ENCODE measurements at regions not wholly inside any gene's neighbourhood (a gene's known extent, or its start where the extent isn't known, plus 50 kb on each side); places are given as distances from the start of the nearest gene placed in this dataset.

DNA sequence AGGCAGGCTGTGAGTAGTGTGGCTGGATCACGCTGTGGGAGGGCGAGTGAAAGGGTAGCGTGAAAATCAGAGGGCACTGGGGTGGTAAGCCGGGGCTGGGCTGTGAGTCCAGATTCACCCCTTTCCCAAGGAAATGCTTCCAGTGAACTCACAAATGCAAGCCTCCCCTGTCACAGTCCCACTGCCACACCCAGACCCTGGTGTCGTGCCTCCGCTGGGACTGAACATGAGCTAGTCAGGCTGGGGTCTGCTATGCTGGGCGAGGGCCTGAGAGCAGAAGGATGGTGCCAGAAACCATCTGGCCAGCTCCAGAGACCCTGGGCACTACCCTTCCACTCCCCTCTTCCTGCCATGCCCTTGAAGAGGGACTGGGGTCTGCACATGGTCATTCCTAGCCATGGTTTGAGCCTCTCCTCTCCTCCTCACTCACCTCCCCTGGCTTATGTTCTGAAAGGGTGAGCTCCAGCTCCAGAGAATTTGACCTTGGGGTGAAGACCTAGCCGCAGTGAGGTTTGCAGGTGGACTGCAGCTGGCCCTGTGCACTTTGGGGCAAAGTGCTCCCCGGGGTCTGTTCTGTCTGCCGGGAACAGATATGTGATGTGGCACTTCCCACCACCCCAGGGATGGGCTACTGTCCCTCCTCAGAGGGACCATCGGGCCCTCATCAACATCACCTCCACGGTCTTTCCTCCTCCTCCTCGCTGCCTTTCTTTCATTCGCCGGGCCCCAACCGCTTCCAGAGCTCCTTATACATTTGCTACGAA, 365.6 kb downstream of the RPS6KC1 start:
- no peak overlapping the region for H3K27ac ChIP-seq (ENCODE audit: insufficient read depth, low read length)
- ChIA-PET CTCF (no interaction called here), POLR2A (ENCODE audit: unreplicated experiment) (no interaction called here)
- WGBS, 2 experiments (ENCODE audit: extremely low coverage in 2 of 2, insufficient read length in 1 of 2): 56% methylated on average over 3 of the region's 17 CpGs; no CpG with 5 or more reads in 1 of the 2 experiments
- H2BK20ac ChIP-seq (ENCODE audit: low read depth, low read length): no peak overlapping the region
- no peak for TF ChIP-seq NFE2L2 (IDR thresholded peaks at IDR 0.05; ENCODE audit: low read depth, low read length)
- no peak for TF ChIP-seq RCOR1 (IDR thresholded peaks at IDR 0.05; ENCODE audit: insufficient replicate concordance, low read length)
- no peak for TF ChIP-seq RAD21 (IDR thresholded peaks at IDR 0.05; ENCODE audit: low read length)
- no peak for TF ChIP-seq CTCF (conservative IDR thresholded peaks at IDR 0.05; ENCODE audit: low read depth, low read length)
- TF ChIP-seq RFX5 (IDR thresholded peaks at IDR 0.05; ENCODE audit: low read depth, low read length): no peak
- TF ChIP-seq ELK1 (IDR thresholded peaks at IDR 0.05; ENCODE audit: borderline replicate concordance, low read depth, low read length): no peak
- TF ChIP-seq CEBPB (IDR thresholded peaks at IDR 0.05; ENCODE audit: low read depth, low read length): no peak
- TF ChIP-seq MAFK (IDR thresholded peaks at IDR 0.05; ENCODE audit: low read depth, low read length): no peak
- no peaks in the 10 kb centered on the region for H4K20me1 ChIP-seq (ENCODE audit: insufficient read depth, low read length)
- H3K23ac ChIP-seq (ENCODE audit: low read depth, low read length): no peak overlapping the region
- no peak overlapping the region for H3K4ac ChIP-seq (ENCODE audit: low read depth, low read length)
- peaks cover 4% of the 10 kb centered on the region; the same call in 1 of the 2 replicates for H3K9me3 ChIP-seq (ENCODE audit: control insufficient read depth, insufficient read depth, low read length)
- H3K18ac ChIP-seq (ENCODE audit: low read depth, low read length): no peak overlapping the region
- H3K4me1 ChIP-seq (ENCODE audit: control insufficient read depth, insufficient read depth, low read length): no peaks in the 10 kb centered on the region
- no TSS peak for BruUV-seq (replicated peaks)
- no peak overlapping the region for H2AFZ ChIP-seq (replicated peaks; ENCODE audit: low read length, poor library complexity)
- no peak overlapping the region for H3K14ac ChIP-seq (replicated peaks; ENCODE audit: low read depth, low read length)
- DNase-seq (no peak), ATAC-seq (ENCODE audit: low read depth) (no peak)
- H2AK9ac ChIP-seq (replicated peaks; ENCODE audit: low read depth, low read length, poor library complexity): no peak overlapping the region
- no peak overlapping the region for H3K56ac ChIP-seq (ENCODE audit: extremely low read depth, insufficient read depth, low read length)
- H4K8ac ChIP-seq (ENCODE audit: low read depth in 2 of 2, low read length in 2 of 2): no peak overlapping the region
- H2AK5ac ChIP-seq (ENCODE audit: low read depth, low read length): no peak overlapping the region
- no peak overlapping the region for H2BK120ac ChIP-seq (ENCODE audit: low read depth, low read length)
- in situ Hi-C loops (cut with MboI; ENCODE audit: low sequenced_read_pairs) (no loop called here), intact Hi-C loops (cut with micrococcal nuclease) (no loop called here), dilution Hi-C loops (cut with HindIII; ENCODE audit: low sequenced_read_pairs, unreplicated experiment) (no loop called here)
- H3K4me2 ChIP-seq (ENCODE audit: low read depth, low read length): no peak overlapping the region
- H3K4me3 ChIP-seq (ENCODE audit: insufficient read depth, low read depth, low read length): no peak overlapping the region
- no peak overlapping the region for H4K91ac ChIP-seq (ENCODE audit: insufficient read depth, low read depth, low read length)
- no peak overlapping the region for H3K9ac ChIP-seq (ENCODE audit: low read depth, low read length)
- no peak overlapping the region for H2BK5ac ChIP-seq (ENCODE audit: low read depth, low read length, poor library complexity, severe bottlenecking)
- no peaks in the 10 kb centered on the region for H3K79me1 ChIP-seq (ENCODE audit: low read depth in 1 of 2, low read length in 2 of 2)
- no peaks in the 10 kb centered on the region for H3K36me3 ChIP-seq (ENCODE audit: control insufficient read depth, insufficient read depth, low read length)
- no peaks in the 10 kb centered on the region for H3K9me1 ChIP-seq (ENCODE audit: insufficient read depth, low read length)
- H2BK15ac ChIP-seq (ENCODE audit: low read depth, low read length): no peak overlapping the region
- no peaks in the 10 kb centered on the region for H3K27me3 ChIP-seq (ENCODE audit: control insufficient read depth, insufficient read depth, low read length)
- H4K5ac ChIP-seq (ENCODE audit: low read depth, low read length): no peak overlapping the region

Data from IMR-90 (cell line).